ENCODE measurements at regions not wholly inside any gene's neighbourhood (a gene's known extent, or its start where the extent isn't known, plus 50 kb on each side); places are given as distances from the start of the nearest gene placed in this dataset.

- H3K27ac Mint-ChIP-seq (ENCODE audit: low read depth, unreplicated experiment): no peak overlapping the region
- no peaks in the 10 kb centered on the region for H3K36me3 Mint-ChIP-seq (ENCODE audit: insufficient read depth, unreplicated experiment)
- no peaks in the 10 kb centered on the region for H3K4me1 Mint-ChIP-seq (ENCODE audit: insufficient read depth, unreplicated experiment)
- no peak for DNase-seq (ENCODE audit: unreplicated experiment)
- no peak for TF ChIP-seq CTCF (IDR thresholded peaks at IDR 0.05; ENCODE audit: unreplicated experiment)
- no peak overlapping the region for H3K4me3 Mint-ChIP-seq (ENCODE audit: unreplicated experiment)
- H3K27me3 Mint-ChIP-seq (ENCODE audit: insufficient read depth, unreplicated experiment): no peaks in the 10 kb centered on the region
- POLR2A ChIA-PET: no interaction called here
- CTCF ChIA-PET: interaction anchor here (0.6 kb wide), 1 partner anchor 35 kb away, joined by 3 read pairs; no protein-coding TSS in a partner anchor
- peaks cover 8% of the 10 kb centered on the region for H3K9me3 Mint-ChIP-seq (ENCODE audit: unreplicated experiment)
- no TSS peak for BruUV-seq (replicated peaks)
- intact Hi-C loops (cut with micrococcal nuclease): no loop called here
These were observed 335.5 kb upstream of the CBLB start for GRCh38 chr3:106204160-106204868.

- ChIA-PET CTCF (interaction anchor here (0.6 to 1.0 kb wide), 4 partner anchors 481 to 838 kb away, joined by 3 to 6 read pairs (median 3); no protein-coding TSS in a partner anchor), POLR2A (interaction anchor here (0.6 to 1.0 kb wide), 2 partner anchors 17 to 448 kb away, joined by 3 read pairs; no protein-coding TSS in a partner anchor)
- no peak for TF ChIP-seq CTCF (IDR thresholded peaks at IDR 0.05; ENCODE audit: unreplicated experiment)
- no peaks in the 10 kb centered on the region for H3K27me3 Mint-ChIP-seq (ENCODE audit: insufficient read depth, unreplicated experiment)
- H3K36me3 Mint-ChIP-seq (ENCODE audit: insufficient read depth, unreplicated experiment): no peaks in the 10 kb centered on the region
- H3K4me1 Mint-ChIP-seq (ENCODE audit: insufficient read depth, unreplicated experiment): no peaks in the 10 kb centered on the region
- BruUV-seq (replicated peaks): no TSS peak
- no peak for DNase-seq (ENCODE audit: unreplicated experiment)
- H3K27ac Mint-ChIP-seq (ENCODE audit: low read depth, unreplicated experiment): no peak overlapping the region
- no peak overlapping the region for H3K4me3 Mint-ChIP-seq (ENCODE audit: unreplicated experiment)
- peaks cover 8% of the 10 kb centered on the region for H3K9me3 Mint-ChIP-seq (ENCODE audit: unreplicated experiment)
- intact Hi-C loops (cut with micrococcal nuclease): loop anchor here (5.0 kb wide), 1 partner anchor 339 kb away; the partner anchor contains the start of gene CBLB
These were observed 337.3 kb upstream of the CBLB start for GRCh38 chr3:106206146-106206545.

- Mint-ChIP-seq H3K4me3 (ENCODE audit: unreplicated experiment) (no peak overlapping the region), H3K9me3 (ENCODE audit: unreplicated experiment) (peaks cover 8% of the 10 kb centered on the region), H3K36me3 (ENCODE audit: insufficient read depth, unreplicated experiment) (no peaks in the 10 kb centered on the region), H3K4me1 (ENCODE audit: insufficient read depth, unreplicated experiment) (no peaks in the 10 kb centered on the region), H3K27me3 (ENCODE audit: insufficient read depth, unreplicated experiment) (no peaks in the 10 kb centered on the region), H3K27ac (ENCODE audit: low read depth, unreplicated experiment) (no peak overlapping the region)
- TF ChIP-seq CTCF (IDR thresholded peaks at IDR 0.05; ENCODE audit: unreplicated experiment): no peak
- DNase-seq (ENCODE audit: unreplicated experiment): no peak
- CTCF ChIA-PET: interaction anchor here (0.7 to 1.0 kb wide), 2 partner anchors 520 to 794 kb away, joined by 3 to 6 read pairs; no protein-coding TSS in a partner anchor
- POLR2A ChIA-PET: interaction anchor here (1.0 kb wide), 1 partner anchor 16 kb away, joined by 3 read pairs; no protein-coding TSS in a partner anchor
- intact Hi-C loops (cut with micrococcal nuclease): loop anchor here (5.0 kb wide), 1 partner anchor 339 kb away; the partner anchor contains the start of gene CBLB
- no TSS peak for BruUV-seq (replicated peaks)
These were observed 337.8 kb upstream of the CBLB start for GRCh38 chr3:106206613-106207012.

GRCh38 chr3:106208251-106208650, 339.4 kb upstream of the CBLB start:
- peaks cover 8% of the 10 kb centered on the region for H3K9me3 Mint-ChIP-seq (ENCODE audit: unreplicated experiment)
- no peaks in the 10 kb centered on the region for H3K27me3 Mint-ChIP-seq (ENCODE audit: insufficient read depth, unreplicated experiment)
- BruUV-seq (replicated peaks): no TSS peak
- intact Hi-C loops (cut with micrococcal nuclease): loop anchor here (2.0 to 5.0 kb wide), 3 partner anchors 341 to 521 kb away; partner anchors contain the start of gene CBLB
- ChIA-PET POLR2A (interaction anchor here (0.6 to 0.8 kb wide), 3 partner anchors 11 to 272 kb away, joined by 3 read pairs; no protein-coding TSS in a partner anchor), CTCF (interaction anchor here (1.2 to 1.6 kb wide), 2 partner anchors 8 to 401 kb away, joined by 3 to 5 read pairs; no protein-coding TSS in a partner anchor)
- H3K4me1 Mint-ChIP-seq (ENCODE audit: insufficient read depth, unreplicated experiment): peaks cover 4% of the 10 kb centered on the region
- no peak for TF ChIP-seq CTCF (IDR thresholded peaks at IDR 0.05; ENCODE audit: unreplicated experiment)
- no peak for DNase-seq (ENCODE audit: unreplicated experiment)
- no peaks in the 10 kb centered on the region for H3K36me3 Mint-ChIP-seq (ENCODE audit: insufficient read depth, unreplicated experiment)
- no peak overlapping the region for H3K4me3 Mint-ChIP-seq (ENCODE audit: unreplicated experiment)
- H3K27ac Mint-ChIP-seq (ENCODE audit: low read depth, unreplicated experiment): no peak overlapping the region
